T47D (cell line): ENCODE measurements at regions not wholly inside any gene's neighbourhood (a gene's known extent, or its start where the extent isn't known, plus 50 kb on each side); places are given as distances from the start of the nearest gene placed in this dataset.

Experiments
- DNase-seq, 2 experiments: peaks; one replicate each; pipeline versions ENCODE4 v3.0.0 to v3.0.0-alpha.2; 2011 to 2012; ENCODE audit warnings: low read depth in 1 of 2, low spot score in 1 of 2
- JUND ChIP-seq: IDR thresholded peaks from 2 replicates; pipeline ENCODE4 v1.6.1; 2012; ENCODE audit warnings: low read depth
- in situ Hi-C: cut with HindIII; loops from 2 replicates; pipeline ENCODE4 v1.10.0; 2016; ENCODE audit warnings: low sequenced_read_pairs, low pct_unique_long_range_greater_than_20kb

DNA sequence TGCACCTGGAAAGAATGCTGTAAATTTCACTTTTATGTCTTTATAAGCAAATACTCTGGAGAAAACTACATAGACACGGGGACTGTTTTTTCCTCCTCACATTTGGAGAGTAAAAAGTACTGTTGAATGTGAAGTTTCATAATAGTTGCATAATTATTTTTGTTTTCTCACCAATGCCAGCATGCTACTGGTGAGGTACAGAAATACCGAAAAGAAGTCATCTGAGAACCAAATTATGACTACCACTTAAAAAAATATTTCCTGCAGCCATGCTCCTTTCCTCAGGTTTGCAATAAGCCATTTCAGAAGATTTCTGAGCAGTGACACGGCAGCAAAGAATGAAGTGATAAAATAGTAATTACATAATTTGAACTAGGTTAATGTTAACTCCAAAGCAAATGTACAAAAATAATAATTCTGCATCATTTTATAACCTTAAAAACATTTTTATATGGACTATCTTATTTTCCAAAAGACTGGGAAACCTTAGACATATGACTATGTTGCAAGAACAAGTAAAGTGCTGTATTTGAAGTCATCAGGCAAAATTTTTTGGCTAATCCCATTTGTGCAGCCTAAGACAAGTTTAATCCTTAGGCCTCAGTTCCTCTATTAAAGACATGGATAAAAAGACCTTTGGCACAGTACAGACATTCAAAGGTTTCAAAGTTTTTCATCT, 144.7 kb downstream of the PCSK1 start:
- in situ Hi-C loops: no loop called here
- no peak for TF ChIP-seq JUND
- DNase-seq: no peak

DNA sequence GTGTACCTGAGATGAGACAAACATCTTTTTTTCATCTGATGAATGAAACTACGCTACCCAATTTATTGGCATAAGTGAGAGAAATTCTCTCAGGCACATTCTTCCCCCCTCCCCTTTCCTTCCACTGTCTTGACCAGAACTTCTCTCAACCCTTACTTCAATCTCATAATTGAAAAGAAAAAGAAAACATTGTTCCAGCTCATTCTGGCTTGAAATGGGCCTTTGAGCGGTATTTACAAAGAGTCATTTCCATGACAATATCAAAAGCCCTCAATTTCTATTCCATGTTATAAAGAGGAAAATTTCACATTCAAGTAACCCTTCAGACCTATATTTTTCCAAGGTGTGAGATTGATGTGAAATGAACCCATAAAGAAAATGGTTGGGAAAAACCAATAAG, 145.9 kb downstream of the PCSK1 start:
- in situ Hi-C loops: no loop called here
- no peak for DNase-seq
- TF ChIP-seq JUND: no peak

GRCh38 chr5:96285823-96286222, 147.2 kb downstream of the PCSK1 start:
- no peak for DNase-seq
- no peak for TF ChIP-seq JUND
- in situ Hi-C loops: no loop called here

- no peak for TF ChIP-seq JUND
- in situ Hi-C loops: no loop called here
- DNase-seq: no peak
These were observed 148.2 kb downstream of the PCSK1 start for GRCh38 chr5:96284727-96285389.

- no peak for DNase-seq
- in situ Hi-C loops: no loop called here
- no peak for TF ChIP-seq JUND
These were observed 149.5 kb downstream of the PCSK1 start for GRCh38 chr5:96283589-96283988.

DNA sequence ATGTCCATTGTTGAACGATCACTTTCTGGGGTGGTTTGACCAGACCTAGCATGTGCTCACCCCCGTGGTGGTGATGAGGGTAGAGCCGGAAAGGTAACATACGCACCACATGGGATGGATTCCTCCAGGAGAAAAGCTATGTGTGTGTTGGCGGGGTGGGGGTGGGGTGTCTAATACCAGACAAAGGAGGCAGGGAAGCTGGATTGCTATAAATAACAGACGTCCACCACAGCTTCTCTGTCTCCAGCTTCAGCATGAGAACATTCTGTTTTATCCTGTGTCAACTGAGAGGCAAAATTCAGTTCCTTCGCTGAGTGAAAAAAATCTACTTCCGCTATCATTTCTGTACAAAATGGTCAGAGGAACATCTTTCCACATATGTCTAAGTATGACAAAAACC, 151.0 kb downstream of the PCSK1 start:
- no peak for DNase-seq
- in situ Hi-C loops: no loop called here
- no peak for TF ChIP-seq JUND

DNA sequence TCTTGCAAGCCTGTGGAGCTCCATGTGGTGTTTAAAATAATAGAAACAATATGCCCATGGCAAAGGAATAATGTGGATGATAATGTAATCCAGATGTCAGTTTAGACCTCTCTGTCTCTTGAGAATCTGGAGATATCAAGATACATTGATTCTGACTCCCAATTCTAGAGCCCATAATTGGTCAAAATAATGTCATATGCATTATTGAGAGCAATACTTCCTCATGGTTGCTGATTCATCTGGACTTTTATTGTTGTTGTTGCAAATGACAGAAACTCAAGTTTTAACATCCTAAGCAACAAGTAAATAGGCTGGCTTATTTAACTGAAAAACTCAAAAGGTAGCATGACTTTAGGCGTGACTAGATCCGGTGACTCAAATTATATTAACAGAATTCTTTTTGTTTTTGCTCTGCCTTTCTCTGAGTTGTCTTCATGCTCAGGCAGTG, 152.1 kb downstream of the PCSK1 start:
- no peak for TF ChIP-seq JUND
- in situ Hi-C loops: no loop called here
- no peak for DNase-seq

- no peak for DNase-seq
- in situ Hi-C loops: no loop called here
- no peak for TF ChIP-seq JUND
These were observed 153.1 kb downstream of the PCSK1 start for GRCh38 chr5:96279801-96280542.

GRCh38 chr5:96278981-96279380, 154.1 kb downstream of the PCSK1 start:
- TF ChIP-seq JUND: no peak
- DNase-seq: no peak
- in situ Hi-C loops: no loop called here

DNA sequence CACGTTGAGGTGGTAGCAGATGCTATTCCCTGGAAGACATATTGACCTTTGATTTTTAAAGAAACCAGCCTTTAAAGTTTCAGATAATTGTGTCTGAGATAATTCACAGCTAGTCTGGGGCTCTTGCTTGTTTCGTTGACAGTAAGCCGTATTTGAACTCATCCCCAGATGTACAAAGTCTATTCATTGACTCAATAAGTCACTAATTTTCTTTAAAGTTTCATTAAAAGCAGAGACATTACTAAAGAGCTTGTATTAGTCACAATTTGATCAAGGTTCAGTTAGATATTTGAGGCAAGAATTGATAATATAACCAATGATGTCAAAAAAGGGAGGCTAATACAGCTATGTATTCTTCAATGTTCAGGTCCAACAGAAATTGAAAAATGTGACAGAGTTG, 158.0 kb downstream of the PCSK1 start:
- no peak for DNase-seq
- in situ Hi-C loops: no loop called here
- TF ChIP-seq JUND: no peak

GRCh38 chr5:96265487-96265886, 167.6 kb downstream of the PCSK1 start:
- in situ Hi-C loops: no loop called here
- no peak for DNase-seq
- TF ChIP-seq JUND: no peak

DNA sequence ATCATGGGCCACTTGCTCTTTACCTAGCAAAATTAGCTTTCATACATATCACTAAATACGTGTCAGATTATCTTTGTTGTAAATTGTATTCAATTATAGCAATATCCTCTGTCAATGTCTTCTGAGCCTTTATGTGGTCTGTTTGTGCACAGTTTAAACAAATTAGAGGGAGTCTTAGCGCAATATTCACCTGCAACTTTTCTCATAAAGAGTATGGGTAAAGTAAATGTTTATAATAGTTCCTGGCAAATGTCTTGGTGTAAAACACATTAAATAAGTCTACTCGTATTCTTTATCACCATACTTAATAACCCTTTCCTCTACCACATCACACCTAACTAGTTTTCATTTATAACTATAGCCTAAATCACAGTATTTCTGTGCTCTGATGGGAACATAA, 169.0 kb downstream of the PCSK1 start:
- no peak for TF ChIP-seq JUND
- DNase-seq: no peak
- in situ Hi-C loops: no loop called here

DNA sequence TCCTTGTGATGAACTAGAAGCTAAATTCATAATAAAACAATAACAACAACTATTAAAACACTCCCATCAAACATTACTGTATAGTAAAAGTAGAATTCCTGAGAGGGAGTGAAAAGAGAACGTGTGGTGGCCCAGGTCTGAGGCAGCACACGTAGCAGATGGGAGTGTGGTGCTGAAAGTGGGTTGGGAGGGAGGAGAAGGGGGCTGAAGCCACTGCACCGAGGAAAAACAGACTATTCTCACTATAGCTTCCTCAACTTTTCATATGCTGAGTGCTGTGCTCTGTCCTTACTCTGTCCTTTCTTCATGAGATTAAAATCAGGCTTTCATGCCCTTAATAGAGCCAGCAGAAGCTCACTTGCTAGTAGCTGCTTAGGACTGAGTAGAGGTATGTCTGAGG, 170.9 kb downstream of the PCSK1 start:
- DNase-seq: no peak
- in situ Hi-C loops: no loop called here
- TF ChIP-seq JUND: no peak

GRCh38 chr5:96260009-96260408, 173.0 kb downstream of the PCSK1 start:
- in situ Hi-C loops: no loop called here
- DNase-seq: no peak
- no peak for TF ChIP-seq JUND
